ENCODE measurements at regions not wholly inside any gene's neighbourhood (a gene's known extent, or its start where the extent isn't known, plus 50 kb on each side); places are given as distances from the start of the nearest gene placed in this dataset.

DNA sequence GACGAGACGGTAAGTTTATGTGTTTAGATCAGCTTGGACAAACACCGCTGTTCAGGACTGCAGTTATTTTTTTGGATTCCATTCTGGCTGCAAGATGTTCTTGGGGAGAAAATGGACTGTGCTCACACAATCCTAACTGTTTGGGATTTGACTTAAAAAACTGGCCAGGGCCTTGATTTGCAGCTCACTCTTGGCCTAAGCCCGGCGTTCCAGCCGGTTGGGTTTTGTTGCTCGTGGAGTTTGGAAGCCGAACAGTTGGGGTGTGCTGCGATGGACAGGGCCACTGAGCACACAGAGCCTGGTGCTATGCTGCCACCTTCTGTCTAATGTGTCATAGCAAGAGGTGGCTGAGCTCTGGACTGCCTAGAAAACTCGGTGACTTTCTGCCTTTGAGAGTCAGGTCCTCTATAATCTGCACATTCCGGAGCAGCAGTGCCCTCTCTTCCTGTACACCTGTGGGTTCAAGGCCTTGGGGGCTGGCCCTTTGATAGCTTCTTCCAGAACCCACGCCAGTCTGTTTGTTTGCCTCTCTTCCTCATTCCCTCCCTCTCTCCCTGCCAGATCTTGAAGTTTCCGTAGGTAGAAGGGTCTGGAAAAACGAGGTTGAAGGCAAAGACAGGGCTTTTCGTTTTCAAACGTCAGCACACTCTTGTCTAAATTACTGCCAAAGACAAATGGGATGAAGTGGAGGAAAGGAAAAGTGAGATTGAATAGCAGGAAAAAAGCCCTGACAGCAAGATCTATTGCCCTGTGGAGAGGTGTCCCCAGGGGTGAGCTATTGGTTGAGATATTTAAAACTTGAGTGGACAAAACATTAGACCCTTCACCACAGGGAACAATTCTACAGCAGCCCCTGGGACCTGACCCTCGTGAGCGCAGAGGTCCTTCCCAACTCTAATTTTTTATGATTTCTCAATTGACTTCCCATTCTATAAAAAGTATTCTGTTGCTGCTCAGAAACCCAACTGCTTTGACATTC, 167.5 kb upstream of the HABP2 start:
- no peak for TF ChIP-seq GABPA (IDR thresholded peaks at IDR 0.05; ENCODE audit: low read depth)
- TF ChIP-seq CTCF (IDR thresholded peaks at IDR 0.05) = peak; percentile 87
- no peak for TF ChIP-seq RXRA (IDR thresholded peaks at IDR 0.05; ENCODE audit: borderline replicate concordance, low read depth)
- TF ChIP-seq NFIC (IDR thresholded peaks at IDR 0.05; ENCODE audit: borderline replicate concordance) = no peak
- TF ChIP-seq, protein P1, sequence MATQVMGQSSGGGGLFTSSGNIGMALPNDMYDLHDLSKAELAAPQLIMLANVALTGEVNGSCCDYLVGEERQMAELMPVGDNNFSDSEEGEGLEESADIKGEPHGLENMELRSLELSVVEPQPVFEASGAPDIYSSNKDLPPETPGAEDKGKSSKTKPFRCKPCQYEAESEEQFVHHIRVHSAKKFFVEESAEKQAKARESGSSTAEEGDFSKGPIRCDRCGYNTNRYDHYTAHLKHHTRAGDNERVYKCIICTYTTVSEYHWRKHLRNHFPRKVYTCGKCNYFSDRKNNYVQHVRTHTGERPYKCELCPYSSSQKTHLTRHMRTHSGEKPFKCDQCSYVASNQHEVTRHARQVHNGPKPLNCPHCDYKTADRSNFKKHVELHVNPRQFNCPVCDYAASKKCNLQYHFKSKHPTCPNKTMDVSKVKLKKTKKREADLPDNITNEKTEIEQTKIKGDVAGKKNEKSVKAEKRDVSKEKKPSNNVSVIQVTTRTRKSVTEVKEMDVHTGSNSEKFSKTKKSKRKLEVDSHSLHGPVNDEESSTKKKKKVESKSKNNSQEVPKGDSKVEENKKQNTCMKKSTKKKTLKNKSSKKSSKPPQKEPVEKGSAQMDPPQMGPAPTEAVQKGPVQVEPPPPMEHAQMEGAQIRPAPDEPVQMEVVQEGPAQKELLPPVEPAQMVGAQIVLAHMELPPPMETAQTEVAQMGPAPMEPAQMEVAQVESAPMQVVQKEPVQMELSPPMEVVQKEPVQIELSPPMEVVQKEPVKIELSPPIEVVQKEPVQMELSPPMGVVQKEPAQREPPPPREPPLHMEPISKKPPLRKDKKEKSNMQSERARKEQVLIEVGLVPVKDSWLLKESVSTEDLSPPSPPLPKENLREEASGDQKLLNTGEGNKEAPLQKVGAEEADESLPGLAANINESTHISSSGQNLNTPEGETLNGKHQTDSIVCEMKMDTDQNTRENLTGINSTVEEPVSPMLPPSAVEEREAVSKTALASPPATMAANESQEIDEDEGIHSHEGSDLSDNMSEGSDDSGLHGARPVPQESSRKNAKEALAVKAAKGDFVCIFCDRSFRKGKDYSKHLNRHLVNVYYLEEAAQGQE (IDR thresholded peaks at IDR 0.05; ENCODE audit: low read depth, low read length) = peak; percentile 80; the same call in 1 of the 2 replicates
- TF ChIP-seq GATA2 (CRISPR knock-in tag; IDR thresholded peaks at IDR 0.05) = no peak
- peak; percentile 98 for TF ChIP-seq SMC3 (IDR thresholded peaks at IDR 0.05; ENCODE audit: low read depth, low read length)
- no peak for TF ChIP-seq CHD2 (IDR thresholded peaks at IDR 0.05; ENCODE audit: low read length, partially characterized antibody)
- TF ChIP-seq FOSL2 (IDR thresholded peaks at IDR 0.05; ENCODE audit: borderline replicate concordance, low read depth) = 0 out of 2 replicates have a peak, but pooled peaks have one; percentile 16
- TF ChIP-seq RAD21 (IDR thresholded peaks at IDR 0.05; ENCODE audit: low read length) = peak; percentile 99
